ENCODE measurements at regions not wholly inside any gene's neighbourhood (a gene's known extent, or its start where the extent isn't known, plus 50 kb on each side); places are given as distances from the start of the nearest gene placed in this dataset.
"Not testable (repeated sequence)": the region's sequence is repeated elsewhere in the genome, so short reads cannot be mapped to it uniquely, and the experiment has no call there.

- peaks cover 12% of the 10 kb centered on the region for H3K4me1 Mint-ChIP-seq (ENCODE audit: low read depth)
- CTCF ChIA-PET, result no interaction called here
- peaks cover 26% of the 10 kb centered on the region for H3K36me3 Mint-ChIP-seq
- POLR2A ChIA-PET, result no interaction called here
- no peaks in the 10 kb centered on the region for H3K27me3 Mint-ChIP-seq
- peak overlapping the region; percentile 57 for H3K27ac Mint-ChIP-seq
- peak; percentile 10 for DNase-seq
- H3K4me3 Mint-ChIP-seq, result no peak overlapping the region
- H3K9me3 Mint-ChIP-seq, result peaks cover 41% of the 10 kb centered on the region
- intact Hi-C loops (cut with micrococcal nuclease), result no loop called here
These were observed 122.8 kb downstream of the ZC4H2 start for GRCh38 chrX:64853424-64853823.

DNA sequence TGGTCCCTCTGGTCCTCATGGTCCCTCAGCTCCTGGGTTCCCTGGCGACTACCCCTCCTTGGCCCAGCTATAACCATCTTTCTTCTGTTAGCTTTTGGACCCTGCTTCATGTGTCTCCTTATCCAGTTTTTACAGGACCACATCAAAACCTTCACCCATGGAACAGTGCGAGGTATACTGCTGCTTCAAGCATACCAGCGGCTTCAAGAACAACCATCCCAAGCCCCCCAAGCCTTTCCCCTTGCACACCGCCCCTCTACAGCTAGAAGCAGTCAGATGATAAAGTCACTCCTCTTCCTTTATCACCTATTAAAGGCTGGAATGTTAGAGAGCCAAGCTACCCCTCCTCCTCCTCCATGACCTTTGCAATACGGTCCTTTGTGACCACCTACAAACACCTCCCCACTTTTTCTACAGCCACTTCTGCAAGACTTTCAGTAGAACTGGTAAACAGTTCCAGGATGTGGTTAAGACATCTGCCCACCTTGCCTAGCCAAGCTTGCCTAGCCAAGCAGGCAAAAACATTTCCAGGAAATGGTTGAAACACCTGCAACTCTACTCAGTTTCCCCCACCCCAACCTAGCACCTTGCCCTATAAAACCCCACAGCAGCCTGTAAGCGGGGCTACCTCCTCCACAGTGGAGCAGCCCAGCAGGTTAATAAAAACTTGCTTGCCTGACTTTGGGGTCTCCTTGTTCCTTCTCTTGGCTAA lies 125.7 kb downstream of the ZC4H2 start:
- POLR2A ChIA-PET, result no interaction called here
- H3K4me3 Mint-ChIP-seq, result no peak overlapping the region
- H3K36me3 Mint-ChIP-seq, result peaks cover 23% of the 10 kb centered on the region
- H3K9me3 Mint-ChIP-seq, result peaks cover 27% of the 10 kb centered on the region
- no peak overlapping the region for H3K27ac Mint-ChIP-seq
- peaks cover 12% of the 10 kb centered on the region for H3K4me1 Mint-ChIP-seq (ENCODE audit: low read depth)
- intact Hi-C loops (cut with micrococcal nuclease), result no loop called here
- no peaks in the 10 kb centered on the region for H3K27me3 Mint-ChIP-seq
- peak; percentile 29 for DNase-seq
- CTCF ChIA-PET, result no interaction called here

GRCh38 chrX:64843224-64843623 lies 133.0 kb downstream of the ZC4H2 start:
- POLR2A ChIA-PET, result no interaction called here
- CTCF ChIA-PET, result no interaction called here
- Mint-ChIP-seq H3K9me3 (peaks cover 39% of the 10 kb centered on the region), H3K4me3 (no peak overlapping the region), H3K36me3 (peaks cover 35% of the 10 kb centered on the region), H3K4me1 (ENCODE audit: low read depth) (peaks cover 26% of the 10 kb centered on the region), H3K27ac (peak overlapping the region; percentile 92), H3K27me3 (no peaks in the 10 kb centered on the region)
- DNase-seq, result no peak
- intact Hi-C loops (cut with micrococcal nuclease), result no loop called here

DNA sequence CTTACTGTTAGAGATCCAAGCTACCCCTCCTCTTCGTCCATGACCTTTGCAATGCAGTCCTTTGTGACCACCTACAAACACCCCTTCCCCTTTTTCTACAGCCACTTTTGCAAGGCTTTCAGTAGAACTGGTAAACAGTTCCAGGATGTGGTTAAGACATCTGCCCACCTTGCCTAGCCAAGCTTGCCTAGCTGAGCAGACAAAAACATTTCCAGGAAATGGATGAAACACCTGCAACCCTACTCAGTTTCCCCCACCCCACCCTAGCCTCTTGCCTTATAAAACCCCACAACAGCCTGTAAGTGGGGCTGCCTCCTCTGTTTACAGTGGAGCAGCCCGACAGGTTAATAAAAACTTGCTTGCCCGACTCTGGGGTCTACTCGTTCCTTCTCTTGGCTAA lies 133.8 kb downstream of the ZC4H2 start:
- H3K4me1 Mint-ChIP-seq (ENCODE audit: low read depth), result peaks cover 26% of the 10 kb centered on the region
- H3K27ac Mint-ChIP-seq, result peak overlapping the region; percentile 92
- no peaks in the 10 kb centered on the region for H3K27me3 Mint-ChIP-seq
- H3K9me3 Mint-ChIP-seq, result peaks cover 42% of the 10 kb centered on the region
- CTCF ChIA-PET, result no interaction called here
- H3K36me3 Mint-ChIP-seq, result peaks cover 35% of the 10 kb centered on the region
- peak; percentile 24 for DNase-seq
- no peak overlapping the region for H3K4me3 Mint-ChIP-seq
- intact Hi-C loops (cut with micrococcal nuclease), result no loop called here
- POLR2A ChIA-PET, result no interaction called here

DNA sequence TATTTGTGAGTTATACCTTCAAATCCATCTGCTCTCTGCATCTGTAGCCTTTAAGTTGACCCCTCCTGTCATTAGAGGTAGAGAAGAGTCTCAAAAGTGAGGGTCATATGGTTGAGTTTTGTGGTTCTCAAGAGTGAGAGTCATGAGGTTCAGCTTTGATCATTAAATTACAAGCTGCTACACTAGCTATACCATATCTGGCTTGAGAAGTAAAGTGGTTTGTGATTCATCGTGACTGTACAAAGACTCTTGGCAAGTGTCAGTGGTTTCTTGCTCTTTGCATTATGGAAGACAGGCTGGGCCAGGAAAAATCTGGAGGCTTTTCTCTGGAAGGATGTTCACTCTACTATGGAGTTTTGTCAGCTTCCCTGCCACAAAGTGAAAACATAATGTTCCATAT lies 170.6 kb downstream of the ZC4H2 start:
- peaks cover 18% of the 10 kb centered on the region for H3K9me3 Mint-ChIP-seq
- no peak overlapping the region for H3K27ac Mint-ChIP-seq
- ChIA-PET CTCF (no interaction called here), POLR2A (no interaction called here)
- H3K4me1 Mint-ChIP-seq (ENCODE audit: low read depth), result no peaks in the 10 kb centered on the region
- H3K27me3 Mint-ChIP-seq, result no peaks in the 10 kb centered on the region
- intact Hi-C loops (cut with micrococcal nuclease), result no loop called here
- H3K4me3 Mint-ChIP-seq, result no peak overlapping the region
- no peak for DNase-seq
- no peaks in the 10 kb centered on the region for H3K36me3 Mint-ChIP-seq

- Mint-ChIP-seq H3K36me3 (peaks cover 4% of the 10 kb centered on the region), H3K4me3 (no peak overlapping the region), H3K27me3 (no peaks in the 10 kb centered on the region), H3K27ac (no peak overlapping the region), H3K9me3 (peaks cover 27% of the 10 kb centered on the region), H3K4me1 (ENCODE audit: low read depth) (no peaks in the 10 kb centered on the region)
- ChIA-PET POLR2A (no interaction called here), CTCF (no interaction called here)
- intact Hi-C loops (cut with micrococcal nuclease), result no loop called here
- DNase-seq, result no peak
These were observed 183.5 kb downstream of the ZC4H2 start for GRCh38 chrX:64792598-64793337.

GRCh38 chrX:64782923-64783322 lies 193.3 kb downstream of the ZC4H2 start:
- Mint-ChIP-seq H3K9me3 (peaks cover 13% of the 10 kb centered on the region), H3K27me3 (no peaks in the 10 kb centered on the region), H3K27ac (no peak overlapping the region), H3K36me3 (no peaks in the 10 kb centered on the region), H3K4me3 (no peak overlapping the region), H3K4me1 (ENCODE audit: low read depth) (no peaks in the 10 kb centered on the region)
- intact Hi-C loops (cut with micrococcal nuclease), result no loop called here
- CTCF ChIA-PET, result no interaction called here
- DNase-seq, result no peak
- POLR2A ChIA-PET, result no interaction called here

DNA sequence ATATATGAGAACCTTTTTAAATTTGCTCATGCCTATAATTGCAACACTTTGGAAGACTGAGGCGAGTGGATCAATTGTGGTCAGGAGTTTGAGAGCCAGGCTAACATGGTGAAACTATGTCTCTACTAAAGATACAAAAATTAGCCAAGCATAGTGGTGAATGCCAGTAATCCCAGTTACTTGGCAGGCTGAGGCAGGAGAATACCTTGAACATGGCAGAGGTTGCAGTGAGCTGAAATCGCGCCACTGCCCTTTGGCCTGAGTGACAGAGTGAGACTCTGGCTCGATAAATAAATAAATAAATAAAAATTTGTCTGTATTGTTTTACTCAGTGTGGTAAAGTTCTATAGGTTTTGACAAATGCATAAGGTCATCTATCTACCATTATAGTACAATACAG lies 218.2 kb downstream of the ZC4H2 start:
- no peak overlapping the region for H3K4me3 Mint-ChIP-seq
- no peak overlapping the region for H3K27ac Mint-ChIP-seq
- no peak for DNase-seq
- CTCF ChIA-PET, result no interaction called here
- H3K27me3 Mint-ChIP-seq, result no peaks in the 10 kb centered on the region
- H3K9me3 Mint-ChIP-seq, result peaks cover 20% of the 10 kb centered on the region
- POLR2A ChIA-PET, result no interaction called here
- peaks cover 2% of the 10 kb centered on the region for H3K4me1 Mint-ChIP-seq (ENCODE audit: low read depth)
- intact Hi-C loops (cut with micrococcal nuclease), result no loop called here
- peaks cover 4% of the 10 kb centered on the region for H3K36me3 Mint-ChIP-seq

DNA sequence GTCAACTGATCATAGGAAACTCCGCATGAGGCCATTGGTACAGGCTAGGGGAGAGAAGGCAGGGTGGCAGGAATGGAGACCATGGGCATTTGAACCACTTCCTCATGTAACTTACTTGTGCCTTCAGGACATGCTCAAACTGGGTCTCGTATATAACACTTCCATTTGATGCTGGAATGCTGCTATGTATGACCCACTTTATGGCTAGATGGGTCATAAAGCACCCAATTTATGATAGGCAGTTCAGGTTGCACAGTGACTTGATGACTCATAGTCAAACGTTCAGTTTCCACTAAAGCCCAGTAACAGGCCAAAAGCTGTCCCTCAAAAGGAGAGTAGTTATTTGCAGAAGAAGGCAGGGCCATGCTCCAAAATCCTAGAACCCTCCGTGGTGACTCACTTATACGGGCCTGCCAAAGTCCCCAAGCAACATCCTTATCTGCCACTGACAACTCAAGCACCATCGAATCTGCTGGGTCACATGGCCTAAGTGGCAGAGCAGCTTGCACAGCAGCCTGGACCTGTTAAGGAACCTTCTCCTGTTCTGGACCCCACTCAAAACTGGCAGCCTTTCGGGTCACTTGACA lies 236.4 kb downstream of the ZC4H2 start:
- CTCF ChIA-PET, result no interaction called here
- POLR2A ChIA-PET, result no interaction called here
- no peak for DNase-seq
- no peaks in the 10 kb centered on the region for H3K36me3 Mint-ChIP-seq
- no peaks in the 10 kb centered on the region for H3K27me3 Mint-ChIP-seq
- H3K4me3 Mint-ChIP-seq, result no peak overlapping the region
- H3K9me3 Mint-ChIP-seq, result no peaks in the 10 kb centered on the region
- intact Hi-C loops (cut with micrococcal nuclease), result no loop called here
- H3K4me1 Mint-ChIP-seq (ENCODE audit: low read depth), result no peaks in the 10 kb centered on the region
- no peak overlapping the region for H3K27ac Mint-ChIP-seq

DNA sequence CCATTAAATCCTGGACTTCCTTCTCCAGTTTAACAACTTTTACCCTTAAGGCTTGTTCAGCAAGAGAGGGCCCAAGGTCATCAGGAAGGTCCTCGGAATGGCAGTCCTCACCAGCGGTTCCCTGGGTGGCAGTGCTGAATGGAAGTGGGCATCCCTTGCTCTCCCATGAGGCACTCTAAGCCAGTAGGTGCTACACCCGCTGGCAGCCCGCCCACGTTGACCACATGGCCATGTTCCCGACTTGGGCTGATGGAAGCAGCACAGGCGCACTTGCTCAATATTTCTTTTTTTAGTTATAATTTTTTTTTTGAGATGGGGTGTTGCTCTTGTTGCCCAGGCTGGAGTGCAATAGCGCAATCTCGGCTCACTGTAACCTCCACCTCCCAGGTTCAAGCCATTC lies 277.9 kb downstream of the ZC4H2 start:
- ChIA-PET POLR2A (no interaction called here), CTCF (no interaction called here)
- H3K4me1 Mint-ChIP-seq (ENCODE audit: low read depth), result no peaks in the 10 kb centered on the region
- DNase-seq, result no peak
- H3K4me3 Mint-ChIP-seq, result no peak overlapping the region
- peaks cover 10% of the 10 kb centered on the region for H3K9me3 Mint-ChIP-seq
- H3K27me3 Mint-ChIP-seq, result no peaks in the 10 kb centered on the region
- H3K36me3 Mint-ChIP-seq, result no peaks in the 10 kb centered on the region
- intact Hi-C loops (cut with micrococcal nuclease), result no loop called here
- H3K27ac Mint-ChIP-seq, result no peak overlapping the region

DNA sequence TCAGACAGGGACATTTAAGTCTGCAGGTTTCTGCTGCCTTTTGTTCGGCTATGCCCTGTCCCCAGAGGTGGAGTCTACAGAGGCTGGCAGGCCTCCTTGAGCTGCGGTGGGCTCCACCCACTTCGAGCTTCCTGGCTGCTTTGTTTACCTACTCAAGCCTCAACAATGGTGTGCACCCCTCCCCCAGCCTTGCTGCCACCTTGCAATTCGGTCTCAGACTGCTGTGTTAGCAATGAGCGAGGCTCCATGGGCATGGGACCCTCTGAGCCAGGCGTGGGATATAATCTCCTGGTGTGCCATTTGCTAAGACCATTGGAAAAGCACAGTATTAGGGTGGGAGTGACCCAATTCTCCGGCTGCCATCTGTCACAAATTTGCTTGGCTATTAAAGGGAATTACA lies 280.9 kb downstream of the ZC4H2 start:
- H3K27me3 Mint-ChIP-seq; H3K4me1 Mint-ChIP-seq (ENCODE audit: low read depth); DNase-seq; H3K4me3 Mint-ChIP-seq; intact Hi-C loops (cut with micrococcal nuclease); POLR2A ChIA-PET; H3K27ac Mint-ChIP-seq; CTCF ChIA-PET; H3K36me3 Mint-ChIP-seq; H3K9me3 Mint-ChIP-seq: not testable (repeated sequence)

DNA sequence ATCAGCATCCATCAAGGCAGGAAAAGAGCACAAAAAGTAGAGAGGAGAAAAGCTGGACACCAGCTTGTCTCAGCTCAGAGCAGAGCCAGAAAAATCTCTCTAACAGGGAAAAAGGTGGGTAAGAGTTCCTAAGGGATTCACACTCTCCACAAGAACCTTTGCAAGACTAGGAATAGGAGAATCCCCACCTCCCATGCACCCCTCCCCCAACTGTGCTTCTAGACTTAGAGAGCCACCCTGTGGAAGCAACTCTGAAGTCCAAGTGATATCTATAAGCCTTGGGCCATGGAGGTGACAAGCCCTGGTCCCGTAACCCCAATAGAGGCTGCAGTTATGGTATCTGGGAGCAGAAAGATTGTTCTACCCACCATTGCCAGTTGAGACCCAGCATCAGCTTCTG lies 267.6 kb upstream of the MTMR8 start:
- intact Hi-C loops (cut with micrococcal nuclease), result no loop called here
- ChIA-PET POLR2A (no interaction called here), CTCF (no interaction called here)
- Mint-ChIP-seq H3K36me3 (no peaks in the 10 kb centered on the region), H3K27ac (no peak overlapping the region), H3K9me3 (peaks cover 19% of the 10 kb centered on the region), H3K27me3 (no peaks in the 10 kb centered on the region), H3K4me3 (no peak overlapping the region), H3K4me1 (ENCODE audit: low read depth) (no peaks in the 10 kb centered on the region)
- DNase-seq, result no peak

GRCh38 chrX:64657229-64657628 lies 262.0 kb upstream of the MTMR8 start:
- H3K27ac Mint-ChIP-seq; H3K36me3 Mint-ChIP-seq; H3K4me1 Mint-ChIP-seq (ENCODE audit: low read depth); DNase-seq; POLR2A ChIA-PET; H3K4me3 Mint-ChIP-seq; H3K27me3 Mint-ChIP-seq; CTCF ChIA-PET; intact Hi-C loops (cut with micrococcal nuclease): not testable (repeated sequence)
- H3K9me3 Mint-ChIP-seq, result peaks cover 21% of the 10 kb centered on the region

Data from activated CD4-positive, alpha-beta memory T cell treated with anti-CD3 and anti-CD28 coated beads for 36 hours (primary cell).